ENCODE measurements at regions not wholly inside any gene's neighbourhood (a gene's known extent, or its start where the extent isn't known, plus 50 kb on each side); places are given as distances from the start of the nearest gene placed in this dataset.

DNA sequence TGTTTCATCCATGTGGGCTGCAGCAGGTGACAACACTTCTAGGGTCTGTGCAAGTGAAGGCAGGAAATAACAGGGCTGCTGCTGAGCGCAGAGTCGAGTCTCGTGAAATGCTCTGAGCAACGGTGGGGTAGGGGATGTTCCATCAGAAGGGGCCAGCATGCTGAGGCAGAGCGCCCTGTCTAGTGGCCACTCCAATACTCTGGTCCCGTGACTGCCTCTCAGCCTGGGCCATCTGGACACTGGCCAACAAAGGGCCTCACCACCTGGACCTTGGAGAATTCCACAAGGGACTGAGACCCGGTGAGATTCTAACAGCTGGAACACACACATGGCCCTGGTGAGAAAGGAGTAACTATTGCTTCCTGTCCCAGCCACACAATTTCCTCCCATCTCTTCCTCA, 375.7 kb downstream of the SHANK2 start:
- H3K9me3 ChIP-seq (ENCODE audit: control insufficient read depth, insufficient read depth, low read length): peaks cover 73% of the 10 kb centered on the region
- no peak overlapping the region for H3K4me3 ChIP-seq (ENCODE audit: low read depth, low read length)
- no peaks in the 10 kb centered on the region for H3K27me3 ChIP-seq (ENCODE audit: control insufficient read depth, insufficient read depth, low read length)
- no peak overlapping the region for H3K27ac ChIP-seq (ENCODE audit: low read depth, low read length)
- TF ChIP-seq, protein P1, sequence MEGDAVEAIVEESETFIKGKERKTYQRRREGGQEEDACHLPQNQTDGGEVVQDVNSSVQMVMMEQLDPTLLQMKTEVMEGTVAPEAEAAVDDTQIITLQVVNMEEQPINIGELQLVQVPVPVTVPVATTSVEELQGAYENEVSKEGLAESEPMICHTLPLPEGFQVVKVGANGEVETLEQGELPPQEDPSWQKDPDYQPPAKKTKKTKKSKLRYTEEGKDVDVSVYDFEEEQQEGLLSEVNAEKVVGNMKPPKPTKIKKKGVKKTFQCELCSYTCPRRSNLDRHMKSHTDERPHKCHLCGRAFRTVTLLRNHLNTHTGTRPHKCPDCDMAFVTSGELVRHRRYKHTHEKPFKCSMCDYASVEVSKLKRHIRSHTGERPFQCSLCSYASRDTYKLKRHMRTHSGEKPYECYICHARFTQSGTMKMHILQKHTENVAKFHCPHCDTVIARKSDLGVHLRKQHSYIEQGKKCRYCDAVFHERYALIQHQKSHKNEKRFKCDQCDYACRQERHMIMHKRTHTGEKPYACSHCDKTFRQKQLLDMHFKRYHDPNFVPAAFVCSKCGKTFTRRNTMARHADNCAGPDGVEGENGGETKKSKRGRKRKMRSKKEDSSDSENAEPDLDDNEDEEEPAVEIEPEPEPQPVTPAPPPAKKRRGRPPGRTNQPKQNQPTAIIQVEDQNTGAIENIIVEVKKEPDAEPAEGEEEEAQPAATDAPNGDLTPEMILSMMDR (IDR thresholded peaks at IDR 0.05; ENCODE audit: low read depth, low read length): no peak
- ChIA-PET POLR2A (no interaction called here), CTCF (no interaction called here)
- no peak for DNase-seq (ENCODE audit: low read depth, low spot score)

DNA sequence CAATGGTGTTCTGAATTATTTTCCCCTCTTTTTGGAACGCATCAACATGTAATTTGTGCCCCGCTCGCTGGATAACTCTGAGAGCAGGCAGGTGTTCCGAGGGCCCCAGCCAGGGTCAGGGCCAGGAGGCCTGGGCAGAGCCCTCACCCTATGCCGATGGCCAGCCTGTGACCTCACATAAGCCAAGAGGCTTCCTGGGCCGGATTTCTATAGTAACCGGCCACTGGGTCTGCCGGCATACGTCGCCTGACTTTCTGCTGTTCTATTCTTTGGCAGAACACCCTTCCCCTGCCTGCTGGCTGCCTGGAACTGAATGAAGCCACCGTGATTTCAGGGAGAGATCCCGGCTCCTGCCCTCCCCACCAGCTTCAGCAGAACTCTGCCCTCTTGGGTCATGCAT, 375.2 kb downstream of the SHANK2 start:
- TF ChIP-seq, protein P1 (IDR thresholded peaks at IDR 0.05; ENCODE audit: low read depth, low read length): no peak
- DNase-seq (ENCODE audit: low read depth, low spot score): no peak
- Histone ChIP-seq H3K4me3 (ENCODE audit: low read depth, low read length) (no peak overlapping the region), H3K27ac (ENCODE audit: low read depth, low read length) (no peak overlapping the region), H3K9me3 (ENCODE audit: control insufficient read depth, insufficient read depth, low read length) (peaks cover 73% of the 10 kb centered on the region), H3K27me3 (ENCODE audit: control insufficient read depth, insufficient read depth, low read length) (no peaks in the 10 kb centered on the region)
- CTCF ChIA-PET: no interaction called here
- POLR2A ChIA-PET: no interaction called here

DNA sequence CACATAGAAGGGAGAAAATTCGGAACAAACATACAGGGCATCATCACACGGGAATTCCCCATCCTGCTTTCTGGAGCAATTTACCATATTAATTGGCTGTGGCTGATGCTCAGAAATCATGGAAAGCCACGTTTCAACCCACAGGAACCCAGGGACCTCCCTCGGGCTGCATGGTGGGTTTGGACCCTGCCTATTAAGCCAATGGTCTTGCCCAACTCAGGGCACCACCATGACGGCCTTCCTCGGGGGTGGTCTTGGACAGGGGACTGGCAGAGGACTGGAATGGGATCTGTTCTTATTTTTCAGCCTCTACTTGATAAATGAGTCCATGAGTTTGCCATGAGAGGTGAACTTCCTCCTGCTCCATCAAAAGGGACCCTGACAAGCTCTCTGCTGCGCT, 374.0 kb downstream of the SHANK2 start:
- TF ChIP-seq, protein P1 (IDR thresholded peaks at IDR 0.05; ENCODE audit: low read depth, low read length): no peak
- Histone ChIP-seq H3K4me3 (ENCODE audit: low read depth, low read length) (no peak overlapping the region), H3K9me3 (ENCODE audit: control insufficient read depth, insufficient read depth, low read length) (peaks cover 74% of the 10 kb centered on the region), H3K27me3 (ENCODE audit: control insufficient read depth, insufficient read depth, low read length) (no peaks in the 10 kb centered on the region), H3K27ac (ENCODE audit: low read depth, low read length) (no peak overlapping the region)
- ChIA-PET POLR2A (no interaction called here), CTCF (no interaction called here)
- DNase-seq (ENCODE audit: low read depth, low spot score): no peak

DNA sequence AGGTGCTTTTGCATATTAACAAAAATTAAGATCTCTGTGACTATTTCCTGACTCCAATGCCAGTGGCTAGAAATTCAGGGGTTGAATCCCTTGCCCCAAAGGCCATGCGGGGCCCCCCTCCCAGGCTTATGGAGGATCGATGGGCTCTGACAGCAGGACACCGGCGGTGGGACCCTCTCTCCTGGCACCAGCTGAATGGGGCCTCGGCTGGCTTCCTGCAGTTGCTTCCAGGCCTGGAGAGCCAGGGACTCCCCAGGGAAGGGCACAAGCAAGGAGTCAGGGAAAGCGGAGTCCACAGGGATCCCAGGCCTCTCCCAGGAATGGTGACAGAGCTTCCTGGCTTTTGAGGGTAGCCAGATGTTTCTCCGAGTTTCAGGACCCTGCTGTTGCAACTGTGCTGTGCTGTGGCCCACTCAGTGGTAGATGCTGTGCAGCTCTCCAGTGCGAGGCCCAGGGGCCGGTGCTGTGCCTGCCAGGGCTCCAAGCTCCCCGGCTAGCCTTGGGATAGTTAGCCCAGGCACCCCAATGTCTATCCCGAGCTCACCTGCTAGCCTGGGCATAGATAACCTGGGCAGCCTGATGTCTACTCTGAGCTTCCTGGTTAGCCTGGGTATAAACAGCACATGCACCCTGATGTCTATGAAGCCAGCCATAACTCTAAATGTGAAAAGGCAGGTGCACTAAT, 372.6 kb downstream of the SHANK2 start:
- DNase-seq (ENCODE audit: low read depth, low spot score): no peak
- Histone ChIP-seq H3K27ac (ENCODE audit: low read depth, low read length) (no peak overlapping the region), H3K4me3 (ENCODE audit: low read depth, low read length) (no peak overlapping the region), H3K27me3 (ENCODE audit: control insufficient read depth, insufficient read depth, low read length) (no peaks in the 10 kb centered on the region), H3K9me3 (ENCODE audit: control insufficient read depth, insufficient read depth, low read length) (peaks cover 83% of the 10 kb centered on the region)
- CTCF ChIA-PET: no interaction called here
- POLR2A ChIA-PET: no interaction called here
- TF ChIP-seq, protein P1 (IDR thresholded peaks at IDR 0.05; ENCODE audit: low read depth, low read length): no peak

DNA sequence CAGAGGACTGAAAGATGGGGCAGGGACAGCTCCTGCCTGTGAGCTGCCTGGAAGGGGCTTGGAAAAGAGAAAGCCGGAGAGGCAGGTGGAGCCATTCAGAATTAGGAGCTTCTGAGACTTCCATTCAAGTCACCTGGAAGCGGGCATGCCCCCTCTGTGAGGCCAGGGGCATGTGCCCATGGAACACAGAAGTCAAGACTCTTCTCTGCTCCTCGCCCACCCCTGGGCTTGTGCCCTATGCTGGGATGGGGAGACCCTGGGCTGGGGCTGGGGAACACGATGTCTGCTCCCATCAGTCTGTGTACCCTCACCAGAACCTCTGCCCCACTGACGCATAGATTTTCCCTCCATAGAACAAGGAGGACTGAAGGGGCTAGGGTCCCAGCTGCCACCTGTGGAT, 372.0 kb downstream of the SHANK2 start:
- POLR2A ChIA-PET: no interaction called here
- H3K4me3 ChIP-seq (ENCODE audit: low read depth, low read length): no peak overlapping the region
- CTCF ChIA-PET: no interaction called here
- no peaks in the 10 kb centered on the region for H3K27me3 ChIP-seq (ENCODE audit: control insufficient read depth, insufficient read depth, low read length)
- TF ChIP-seq, protein P1 (IDR thresholded peaks at IDR 0.05; ENCODE audit: low read depth, low read length): no peak
- no peak overlapping the region for H3K27ac ChIP-seq (ENCODE audit: low read depth, low read length)
- peaks cover 84% of the 10 kb centered on the region for H3K9me3 ChIP-seq (ENCODE audit: control insufficient read depth, insufficient read depth, low read length)
- DNase-seq (ENCODE audit: low read depth, low spot score): no peak

Measured in AG04450 (cell line).